ENCODE measurements at regions not wholly inside any gene's neighbourhood (a gene's known extent, or its start where the extent isn't known, plus 50 kb on each side); places are given as distances from the start of the nearest gene placed in this dataset.

DNA sequence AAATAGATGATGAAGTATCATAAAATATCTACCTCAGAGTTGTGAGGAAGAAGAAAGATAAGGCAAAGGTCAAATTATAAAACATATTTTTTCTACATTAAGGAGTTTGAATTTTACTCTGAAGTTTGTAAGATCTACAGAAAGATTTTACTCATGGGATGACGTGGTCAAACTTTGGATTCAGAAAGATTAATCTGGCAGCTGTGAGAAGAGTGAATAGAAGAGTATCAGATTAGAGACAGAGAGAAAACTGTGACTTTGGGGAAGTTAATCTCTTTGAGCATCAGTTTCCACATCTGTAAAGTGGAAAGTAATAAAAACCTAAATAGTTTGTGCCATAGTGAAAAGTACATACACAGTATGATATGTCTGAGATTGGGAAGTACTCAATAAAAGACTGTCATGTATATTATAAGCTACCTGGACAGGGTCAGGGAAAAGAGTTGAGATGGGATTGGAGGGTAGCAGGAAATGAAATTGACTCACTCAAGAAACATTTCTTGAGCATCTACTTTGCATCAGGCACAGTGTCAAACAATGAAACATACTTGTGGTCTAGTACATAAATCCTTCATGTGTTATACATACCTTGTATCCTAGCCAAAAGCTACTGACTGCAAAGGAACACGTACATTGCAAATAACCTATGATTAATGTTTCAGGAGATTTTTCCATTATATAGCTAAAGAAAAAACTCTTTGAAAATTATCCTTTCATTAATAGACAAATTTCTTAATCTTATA is 222.1 kb downstream of the TMEM200A start:
- TF ChIP-seq, protein P1, sequence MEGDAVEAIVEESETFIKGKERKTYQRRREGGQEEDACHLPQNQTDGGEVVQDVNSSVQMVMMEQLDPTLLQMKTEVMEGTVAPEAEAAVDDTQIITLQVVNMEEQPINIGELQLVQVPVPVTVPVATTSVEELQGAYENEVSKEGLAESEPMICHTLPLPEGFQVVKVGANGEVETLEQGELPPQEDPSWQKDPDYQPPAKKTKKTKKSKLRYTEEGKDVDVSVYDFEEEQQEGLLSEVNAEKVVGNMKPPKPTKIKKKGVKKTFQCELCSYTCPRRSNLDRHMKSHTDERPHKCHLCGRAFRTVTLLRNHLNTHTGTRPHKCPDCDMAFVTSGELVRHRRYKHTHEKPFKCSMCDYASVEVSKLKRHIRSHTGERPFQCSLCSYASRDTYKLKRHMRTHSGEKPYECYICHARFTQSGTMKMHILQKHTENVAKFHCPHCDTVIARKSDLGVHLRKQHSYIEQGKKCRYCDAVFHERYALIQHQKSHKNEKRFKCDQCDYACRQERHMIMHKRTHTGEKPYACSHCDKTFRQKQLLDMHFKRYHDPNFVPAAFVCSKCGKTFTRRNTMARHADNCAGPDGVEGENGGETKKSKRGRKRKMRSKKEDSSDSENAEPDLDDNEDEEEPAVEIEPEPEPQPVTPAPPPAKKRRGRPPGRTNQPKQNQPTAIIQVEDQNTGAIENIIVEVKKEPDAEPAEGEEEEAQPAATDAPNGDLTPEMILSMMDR (IDR thresholded peaks at IDR 0.05): no peak
- TF ChIP-seq POLR2A (IDR thresholded peaks at IDR 0.05): no peak
- TF ChIP-seq POLR2AphosphoS5 (IDR thresholded peaks at IDR 0.05; ENCODE audit: insufficient read depth in 1 of 2, low read depth in 1 of 2): no peak
